Nephron (organoid): ENCODE measurements at regions not wholly inside any gene's neighbourhood (a gene's known extent, or its start where the extent isn't known, plus 50 kb on each side); places are given as distances from the start of the nearest gene placed in this dataset.

Experiments
- H3K27ac Mint-ChIP-seq, 3 experiments: 2 replicates each; pipeline ENCODE4 v1.8.0; 2020; ENCODE audit warnings: mixed read lengths in 3 of 3, mild to moderate bottlenecking in 2 of 3, moderate library complexity in 1 of 3
- H3K27me3 Mint-ChIP-seq: 2 replicates; pipeline ENCODE4 v1.8.0; 2021; ENCODE audit warnings: low read depth, mild to moderate bottlenecking, moderate library complexity, mixed read lengths
- H3K36me3 Mint-ChIP-seq: 2 replicates; pipeline ENCODE4 v1.8.0; 2020; ENCODE audit warnings: low read depth, mixed read lengths
- H3K4me1 Mint-ChIP-seq: 2 replicates; pipeline ENCODE4 v1.8.0; 2020; ENCODE audit warnings: mixed read lengths
- H3K4me3 Mint-ChIP-seq, 3 experiments: 2 replicates each; pipeline ENCODE4 v1.8.0; 2020; ENCODE audit warnings: mild to moderate bottlenecking in 3 of 3, mixed read lengths in 3 of 3, moderate library complexity in 2 of 3
- H3K9me3 Mint-ChIP-seq: 2 replicates; pipeline ENCODE4 v1.8.0; 2020; ENCODE audit warnings: mixed read lengths
- CTCF ChIP-seq, 3 experiments: fragments of 200-600 bp; sonication (generic); IDR thresholded peaks; one replicate each; pipeline ENCODE4 v1.5.0; 2021; ENCODE audit warnings: antibody characterized with exemption in 3 of 3; ENCODE audit not compliant: unreplicated experiment in 3 of 3

GRCh38 chr1:38239258-38239835 is 192.8 kb upstream of the POU3F1 start:
- H3K4me3 Mint-ChIP-seq = no peak overlapping the region
- no peak for TF ChIP-seq CTCF (IDR thresholded peaks at IDR 0.05; ENCODE audit: unreplicated experiment in 3 of 3)
- peaks cover 48% of the 10 kb centered on the region for H3K27me3 Mint-ChIP-seq
- no peak overlapping the region for H3K27ac Mint-ChIP-seq
- H3K36me3 Mint-ChIP-seq = no peaks in the 10 kb centered on the region
- H3K4me1 Mint-ChIP-seq = no peaks in the 10 kb centered on the region
- H3K9me3 Mint-ChIP-seq = peaks cover 3% of the 10 kb centered on the region

GRCh38 chr1:38238294-38238693 is 191.7 kb upstream of the POU3F1 start:
- Mint-ChIP-seq H3K27ac (no peak overlapping the region), H3K27me3 (peaks cover 44% of the 10 kb centered on the region), H3K36me3 (no peaks in the 10 kb centered on the region), H3K4me3 (no peak overlapping the region), H3K4me1 (no peaks in the 10 kb centered on the region), H3K9me3 (peaks cover 5% of the 10 kb centered on the region)
- TF ChIP-seq CTCF (IDR thresholded peaks at IDR 0.05; ENCODE audit: unreplicated experiment in 3 of 3) = no peak

- TF ChIP-seq CTCF (IDR thresholded peaks at IDR 0.05; ENCODE audit: unreplicated experiment in 3 of 3) = no peak
- peaks cover 45% of the 10 kb centered on the region for H3K27me3 Mint-ChIP-seq
- no peak overlapping the region for H3K27ac Mint-ChIP-seq
- H3K4me3 Mint-ChIP-seq = no peak overlapping the region
- no peaks in the 10 kb centered on the region for H3K4me1 Mint-ChIP-seq
- peaks cover 7% of the 10 kb centered on the region for H3K9me3 Mint-ChIP-seq
- no peaks in the 10 kb centered on the region for H3K36me3 Mint-ChIP-seq
These were observed 189.1 kb upstream of the POU3F1 start for GRCh38 chr1:38235705-38236104.

- Mint-ChIP-seq H3K27me3 (peaks cover 55% of the 10 kb centered on the region), H3K4me1 (no peaks in the 10 kb centered on the region), H3K9me3 (peaks cover 7% of the 10 kb centered on the region)
These were observed 185.3 kb upstream of the POU3F1 start for GRCh38 chr1:38231941-38232340.

GRCh38 chr1:38228718-38229117 is 182.1 kb upstream of the POU3F1 start:
- peaks cover 3% of the 10 kb centered on the region for H3K36me3 Mint-ChIP-seq
- H3K27me3 Mint-ChIP-seq = peaks cover 35% of the 10 kb centered on the region
- peaks cover 4% of the 10 kb centered on the region for H3K9me3 Mint-ChIP-seq
- no peak overlapping the region for H3K27ac Mint-ChIP-seq
- no peak for TF ChIP-seq CTCF (IDR thresholded peaks at IDR 0.05; ENCODE audit: unreplicated experiment in 3 of 3)
- H3K4me3 Mint-ChIP-seq = no peak overlapping the region
- H3K4me1 Mint-ChIP-seq = peaks cover 5% of the 10 kb centered on the region

More at GRCh38 chr1:38231941-38232340, 185.3 kb upstream of the POU3F1 start:
- no peak overlapping the region for H3K4me3 Mint-ChIP-seq
- no peaks in the 10 kb centered on the region for H3K36me3 Mint-ChIP-seq
- no peak overlapping the region for H3K27ac Mint-ChIP-seq
- TF ChIP-seq CTCF (IDR thresholded peaks at IDR 0.05; ENCODE audit: unreplicated experiment in 3 of 3) = no peak

- Mint-ChIP-seq H3K9me3 (no peaks in the 10 kb centered on the region), H3K27me3 (peaks cover 25% of the 10 kb centered on the region), H3K36me3 (peaks cover 3% of the 10 kb centered on the region), H3K27ac (no peak overlapping the region), H3K4me3 (no peak overlapping the region), H3K4me1 (peaks cover 22% of the 10 kb centered on the region)
- no peak for TF ChIP-seq CTCF (IDR thresholded peaks at IDR 0.05; ENCODE audit: unreplicated experiment in 3 of 3)
These were observed 179.2 kb upstream of the POU3F1 start for GRCh38 chr1:38225745-38226144.
